Stimulated activated CD4-positive, alpha-beta T cell treated with anti-CD3 and anti-CD28 coated beads, Interleukin-15, amount 100 ng/mL, for 48 hours (primary cell): ENCODE measurements at regions not wholly inside any gene's neighbourhood (a gene's known extent, or its start where the extent isn't known, plus 50 kb on each side); places are given as distances from the start of the nearest gene placed in this dataset.
"Not testable (repeated sequence)": the region's sequence is repeated elsewhere in the genome, so short reads cannot be mapped to it uniquely, and the experiment has no call there.

ENCODE experiments used
- DNase-seq, 2 donors: peaks; one replicate each; pipeline ENCODE4 v3.0.0-alpha.2; 2020; ENCODE audit warnings: low read depth in 2 of 2

- not testable (repeated sequence) for DNase-seq
Observed at GRCh38 chr16:29111901-29112680, 127.2 kb downstream of the LAT start.

- no peak for DNase-seq
Observed at GRCh38 chr16:29111421-29111820, 126.6 kb downstream of the LAT start.

- DNase-seq = not testable (repeated sequence)
Observed at GRCh38 chr16:29108625-29109169, 123.8 kb downstream of the LAT start.

DNA sequence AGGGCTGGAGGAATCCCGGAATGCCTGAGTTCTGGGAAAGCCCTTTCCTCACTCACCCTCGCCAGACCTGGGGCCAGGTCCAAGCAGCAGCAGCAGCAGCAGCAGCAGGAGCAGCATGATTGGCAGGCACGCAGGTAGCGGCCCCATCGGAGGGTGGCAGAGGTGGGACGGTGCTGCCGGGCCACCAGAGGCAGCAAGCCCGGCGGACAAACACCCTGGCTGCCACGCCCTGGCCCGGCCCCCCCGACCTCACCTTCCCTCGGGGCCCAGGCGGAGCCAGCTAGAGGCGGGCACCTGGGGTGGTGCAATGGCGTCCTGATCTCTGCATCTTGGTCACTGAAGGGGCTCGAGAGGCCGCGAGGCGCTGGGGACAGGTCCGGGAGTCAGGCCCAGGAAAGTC is 122.4 kb downstream of the LAT start:
- DNase-seq = no peak

DNA sequence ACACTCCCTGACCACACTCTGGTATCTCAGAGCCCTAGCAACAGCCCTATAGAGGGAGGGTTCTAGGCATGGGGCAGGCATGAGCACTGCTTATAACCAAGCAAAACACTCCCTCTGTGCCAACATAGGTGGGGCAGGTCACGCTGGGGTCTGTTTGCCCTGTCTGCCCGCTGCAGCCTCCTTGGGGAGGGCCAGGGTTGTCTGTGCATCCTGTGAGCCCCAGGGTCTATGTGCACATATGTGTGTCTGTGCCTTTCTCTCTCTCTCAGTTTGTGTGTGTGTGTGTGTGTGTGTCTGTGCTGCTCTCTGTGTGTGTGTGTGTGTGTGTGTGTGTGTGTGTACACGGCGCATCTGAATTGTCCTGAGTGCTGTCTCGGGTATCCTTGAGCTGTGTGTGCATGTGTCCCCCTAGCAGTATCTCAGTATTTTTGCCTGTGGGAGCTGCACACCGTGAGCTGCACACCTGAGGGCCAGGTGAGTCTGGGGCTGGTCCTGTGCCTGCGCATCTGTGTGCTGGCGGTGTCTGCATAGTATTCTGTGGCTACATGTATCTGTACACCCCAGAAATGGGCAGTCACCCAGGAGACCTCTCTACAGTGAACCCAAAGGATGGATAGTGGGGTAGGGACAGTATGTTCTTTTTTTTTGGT is 121.5 kb downstream of the LAT start:
- DNase-seq = not testable (repeated sequence)

GRCh38 chr16:29104600-29104999 is 119.7 kb downstream of the LAT start:
- DNase-seq = not testable (repeated sequence)

DNA sequence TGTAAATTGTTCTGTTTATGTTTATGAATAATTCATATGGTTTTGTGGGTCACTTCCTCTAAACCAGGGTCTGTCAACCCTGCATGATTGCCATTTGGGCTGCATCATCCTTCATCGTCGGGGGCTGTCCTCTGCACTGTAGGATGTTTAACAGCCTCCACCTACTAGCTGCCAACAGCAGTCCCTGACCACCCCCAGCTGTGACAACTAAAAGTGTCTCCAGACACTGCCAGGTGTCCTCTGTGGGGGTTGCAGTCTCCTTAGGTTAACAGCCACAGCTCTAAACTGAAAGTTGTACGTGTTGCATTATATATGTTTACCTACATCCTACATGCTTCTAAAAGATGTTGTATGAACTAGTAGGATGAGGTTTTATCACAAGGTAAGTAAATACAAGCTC is 113.1 kb downstream of the LAT start:
- DNase-seq = not testable (repeated sequence)

DNA sequence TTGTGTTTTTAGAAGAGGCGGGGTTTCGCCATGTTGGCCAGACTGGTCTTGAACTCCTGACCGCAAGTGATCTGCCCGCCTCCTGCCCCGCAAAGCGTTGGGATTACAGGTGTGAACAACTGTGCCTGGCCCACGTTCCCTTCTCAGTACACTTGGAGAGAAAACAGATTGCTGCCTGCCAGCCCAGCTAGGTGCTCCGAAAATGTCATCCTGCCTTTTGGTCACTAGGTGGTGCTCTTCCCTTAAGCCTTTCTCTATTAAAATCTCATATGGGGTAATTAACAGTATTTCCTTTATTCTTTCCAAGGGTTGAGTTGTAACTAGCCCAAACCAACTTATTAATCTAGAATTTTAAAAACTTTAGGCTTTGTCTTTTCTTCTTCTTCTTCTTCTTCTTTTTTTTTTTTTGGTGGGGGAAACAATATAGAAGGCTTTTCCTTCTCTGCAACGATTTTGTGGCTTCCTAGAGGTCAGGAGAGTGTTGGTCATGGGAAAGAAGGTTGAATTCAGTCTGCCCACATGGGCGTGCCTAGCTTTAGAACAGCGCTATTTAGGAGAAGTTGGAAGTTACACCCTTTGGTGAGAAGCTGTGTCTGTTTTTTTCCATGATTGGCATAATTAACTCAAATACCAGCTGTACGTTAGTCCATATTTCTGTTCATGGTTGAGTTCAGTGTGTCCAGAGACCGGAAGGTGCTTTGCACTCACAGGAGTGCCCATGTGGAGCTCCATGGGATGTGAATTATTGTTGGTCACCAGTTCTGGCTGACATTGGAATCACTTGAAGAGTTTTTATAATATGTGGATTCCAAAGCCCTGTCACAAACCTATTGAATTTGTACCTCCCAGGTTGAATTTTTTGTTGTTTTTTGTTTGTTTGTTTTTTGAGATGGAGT is 110.1 kb downstream of the LAT start:
- not testable (repeated sequence) for DNase-seq

DNA sequence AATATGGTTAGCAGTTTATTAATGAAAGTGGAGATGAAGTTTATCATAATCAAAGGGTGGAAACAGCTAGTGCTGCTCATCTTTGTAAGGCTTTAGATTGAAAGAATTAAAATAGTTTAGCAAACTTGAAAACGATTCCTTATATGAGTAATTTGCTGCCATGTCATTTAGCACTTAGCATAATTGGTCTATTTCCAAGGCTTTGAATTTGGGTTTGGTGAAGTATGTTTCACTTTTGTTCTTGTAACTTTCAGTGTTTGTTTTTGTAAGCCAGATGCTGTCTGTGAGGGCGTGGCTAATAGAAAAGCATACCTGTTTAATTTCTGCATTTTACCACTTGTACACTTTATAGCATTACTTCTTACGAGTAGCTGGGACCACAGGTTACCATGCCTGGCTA is 109.5 kb downstream of the LAT start:
- DNase-seq = not testable (repeated sequence)

GRCh38 chr16:29089679-29090078 is 104.8 kb downstream of the LAT start:
- DNase-seq = not testable (repeated sequence)

- not testable (repeated sequence) for DNase-seq
Observed at GRCh38 chr16:29087673-29088072, 102.8 kb downstream of the LAT start.

DNA sequence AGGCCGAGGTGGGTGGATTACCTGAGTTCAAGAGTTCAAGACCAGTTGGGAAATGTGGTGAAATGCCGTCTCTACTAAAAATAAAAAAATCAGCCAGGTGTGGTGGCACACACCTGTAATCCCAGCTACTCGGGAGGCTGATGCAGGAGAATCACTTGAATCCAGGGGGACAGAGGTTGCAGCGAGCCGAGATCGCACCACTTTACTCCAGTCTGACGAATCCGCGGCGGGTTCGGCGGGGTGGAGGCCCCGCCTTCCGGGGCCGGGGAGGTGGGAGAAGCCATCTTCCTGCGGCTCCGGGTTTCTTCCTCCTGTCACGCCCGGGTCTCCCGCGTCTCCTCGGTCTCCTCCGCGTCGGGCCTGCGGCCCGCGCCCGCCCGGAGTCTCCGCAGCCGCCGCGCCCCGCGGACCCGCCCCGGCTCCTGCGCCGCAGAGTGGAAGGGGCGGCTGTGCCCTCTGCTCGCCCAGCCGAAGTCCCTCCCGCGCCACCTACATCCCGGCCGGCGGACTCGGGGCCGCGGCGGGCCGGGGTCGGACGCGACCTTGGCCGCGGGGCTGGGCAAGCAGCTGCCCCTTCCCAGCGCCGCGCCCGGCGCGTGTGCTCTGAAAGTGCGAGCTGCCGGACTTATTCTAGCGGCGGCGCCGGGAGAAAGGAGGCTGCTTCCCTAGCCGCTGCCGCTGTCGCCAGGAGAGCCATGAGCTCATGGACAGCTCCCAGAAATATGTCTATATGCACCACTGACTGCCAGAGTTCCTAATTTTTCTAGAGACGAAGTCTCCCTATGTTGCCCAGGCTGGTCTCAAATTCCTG is 97.2 kb downstream of the LAT start:
- DNase-seq = not testable (repeated sequence)

DNA sequence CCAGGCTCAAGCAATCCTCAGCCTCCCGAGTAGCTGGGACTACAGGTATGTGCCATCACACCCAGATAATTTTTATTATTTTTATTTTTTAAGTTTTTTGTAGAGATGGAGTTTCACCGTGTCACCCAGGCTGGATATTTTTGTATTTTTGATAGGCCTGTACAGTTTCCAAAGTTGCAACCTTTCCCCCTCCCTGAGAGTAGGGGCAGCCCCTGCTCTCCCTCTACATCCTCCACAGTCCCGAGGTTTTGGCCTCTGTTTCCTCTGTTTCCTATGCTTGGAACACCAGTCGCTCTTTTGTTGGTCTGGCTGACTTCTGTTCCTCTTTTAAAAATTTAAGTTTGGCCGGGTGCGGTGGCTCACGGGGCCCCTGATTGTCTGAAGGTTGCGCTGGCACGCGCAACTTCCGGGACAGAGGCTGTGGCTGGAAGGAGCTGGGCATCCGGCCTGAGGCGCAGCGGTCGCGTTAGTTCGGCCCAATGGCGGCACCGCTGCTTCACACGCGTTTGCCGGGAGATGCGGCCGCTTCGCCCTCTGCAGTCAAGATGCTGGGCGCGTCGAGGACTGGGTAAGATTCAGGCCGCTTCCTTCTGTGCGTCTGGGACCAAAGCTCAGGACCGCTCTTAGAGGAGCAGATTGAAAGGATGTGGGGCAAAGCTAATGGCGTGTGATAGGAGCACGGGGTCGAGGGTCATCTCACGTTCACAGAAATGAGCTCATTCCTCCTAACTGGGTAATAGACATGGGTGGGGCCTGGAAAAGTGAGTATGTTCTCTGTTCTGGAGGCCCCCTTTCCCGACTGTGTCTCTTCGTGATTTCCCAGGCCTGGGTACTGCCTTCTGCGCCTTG is 89.9 kb downstream of the LAT start:
- DNase-seq = peak in 1 of 2 donors; percentile 17

GRCh38 chr16:29062235-29062634 is 77.4 kb downstream of the LAT start:
- DNase-seq = not testable (repeated sequence)

DNA sequence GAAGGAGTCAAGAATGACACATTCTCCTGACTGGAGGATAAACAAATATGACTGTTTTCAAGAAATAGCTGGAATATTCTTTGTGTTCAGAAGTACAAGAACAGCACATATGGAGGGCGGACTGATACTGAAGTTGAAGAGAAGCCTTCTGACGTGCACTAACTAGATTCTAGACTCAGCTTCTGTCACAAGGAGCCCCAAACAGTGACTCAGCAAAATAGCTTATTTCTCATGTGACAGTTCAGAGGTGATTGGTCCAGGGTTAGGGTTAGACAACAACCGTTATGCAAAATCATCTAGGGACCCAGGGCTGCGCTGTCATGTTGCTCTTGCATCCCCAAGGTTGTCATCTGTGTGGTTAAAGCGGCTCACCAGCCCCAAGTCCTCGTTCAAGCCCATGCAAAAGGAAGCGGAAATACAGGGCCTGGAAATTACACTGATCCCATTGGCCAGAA is 76.6 kb downstream of the LAT start:
- not testable (repeated sequence) for DNase-seq

DNA sequence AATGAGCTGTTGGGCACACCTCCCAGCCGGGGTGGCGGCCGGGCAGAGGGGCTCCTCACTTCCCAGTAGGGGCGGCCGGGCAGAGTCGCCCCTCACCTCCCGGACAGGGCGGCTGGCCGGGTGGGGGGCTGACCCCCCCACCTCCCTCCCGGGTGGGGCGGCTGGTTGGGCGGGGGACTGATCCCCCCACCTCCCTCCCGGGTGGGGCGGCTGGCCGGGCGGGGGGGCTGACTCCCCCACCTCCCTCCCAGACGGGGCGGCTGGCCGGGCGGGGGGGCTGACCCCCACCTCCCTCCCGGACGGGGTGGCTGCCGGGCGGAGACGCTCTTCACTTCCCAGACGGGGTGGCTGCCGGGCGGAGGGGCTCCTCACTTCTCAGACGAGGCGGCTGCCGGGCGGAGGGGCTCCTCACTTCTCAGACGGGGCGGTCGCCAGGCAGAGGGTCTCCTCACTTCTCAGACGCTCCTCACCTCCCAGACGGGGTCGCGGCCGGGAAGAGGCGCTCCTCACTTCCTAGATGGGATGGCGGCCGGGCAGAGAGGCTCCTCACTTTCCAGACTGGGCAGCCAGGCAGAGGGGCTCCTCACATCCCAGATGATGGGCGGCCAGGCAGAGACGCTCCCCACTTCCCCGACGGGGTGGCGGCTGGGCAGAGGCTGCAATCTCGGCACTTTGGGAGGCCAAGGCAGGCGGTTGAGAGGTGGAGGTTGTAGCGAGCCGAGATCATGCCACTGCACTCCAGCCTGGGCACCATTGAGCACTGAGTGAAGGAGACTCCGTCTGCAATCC is 75.4 kb downstream of the LAT start:
- DNase-seq = not testable (repeated sequence)

- not testable (repeated sequence) for DNase-seq
Observed at GRCh38 chr16:29059575-29059974, 74.7 kb downstream of the LAT start.
